Activated naive CD4-positive, alpha-beta T cell treated with anti-CD3 and anti-CD28 coated beads, Interleukin-2, amount 10 ng/mL, durations not matched to agents 7 days and 5 days (primary cell): ENCODE measurements at regions not wholly inside any gene's neighbourhood (a gene's known extent, or its start where the extent isn't known, plus 50 kb on each side); places are given as distances from the start of the nearest gene placed in this dataset.
A peak's percentile ranks its signal among the peaks of the same experiment; 100 is the strongest.

Source experiments
- CTCF ChIA-PET: fragments of 350-600 bp; sonication (Branson Sonifier 250); formaldehyde crosslinking; loops from one replicate; lab custom pipeline; 2021; ENCODE audit warnings: antibody characterized with exemption; lab: Charles Lee
- DNase-seq: peaks from one replicate; pipeline ENCODE4 v3.0.0-alpha.2; 2020
- H3K27ac Mint-ChIP-seq: one replicate; pipeline ENCODE4 v1.8.0; 2021; ENCODE audit warnings: mild to moderate bottlenecking, moderate library complexity, mixed read lengths
- H3K27me3 Mint-ChIP-seq: one replicate; pipeline ENCODE4 v1.8.0; 2021; ENCODE audit warnings: mild to moderate bottlenecking, mixed read lengths
- H3K36me3 Mint-ChIP-seq: one replicate; pipeline ENCODE4 v1.8.0; 2021; ENCODE audit warnings: mixed read lengths
- H3K4me1 Mint-ChIP-seq: one replicate; pipeline ENCODE4 v1.8.0; 2021; ENCODE audit warnings: mixed read lengths
- H3K4me3 Mint-ChIP-seq: one replicate; pipeline ENCODE4 v1.8.0; 2021; ENCODE audit warnings: mild to moderate bottlenecking, moderate library complexity, mixed read lengths
- H3K9me3 Mint-ChIP-seq: one replicate; pipeline ENCODE4 v1.8.0; 2021; ENCODE audit warnings: mixed read lengths

- CTCF ChIA-PET = no interaction called here
- Mint-ChIP-seq H3K4me3 (no peak overlapping the region), H3K36me3 (peaks cover 8% of the 10 kb centered on the region), H3K4me1 (peaks cover 4% of the 10 kb centered on the region), H3K27me3 (peaks cover 9% of the 10 kb centered on the region), H3K9me3 (peaks cover 11% of the 10 kb centered on the region), H3K27ac (no peak overlapping the region)
- DNase-seq = no peak
These were observed 370.8 kb downstream of the SEC14L1 start for GRCh38 chr17:77511514-77512061.

GRCh38 chr17:77512062-77512946, 371.5 kb downstream of the SEC14L1 start:
- H3K4me3 Mint-ChIP-seq = no peak overlapping the region
- H3K36me3 Mint-ChIP-seq = peaks cover 8% of the 10 kb centered on the region
- no peak overlapping the region for H3K27ac Mint-ChIP-seq
- H3K9me3 Mint-ChIP-seq = peaks cover 11% of the 10 kb centered on the region
- peak; percentile 9 for DNase-seq
- CTCF ChIA-PET = interaction anchor here (1.0 to 1.2 kb wide), 2 partner anchors 18 to 82 kb away, joined by 3 to 5 read pairs; no protein-coding TSS in a partner anchor
- peaks cover 4% of the 10 kb centered on the region for H3K4me1 Mint-ChIP-seq
- H3K27me3 Mint-ChIP-seq = peaks cover 14% of the 10 kb centered on the region

GRCh38 chr17:77513045-77513444, 372.3 kb downstream of the SEC14L1 start:
- no peak overlapping the region for H3K4me3 Mint-ChIP-seq
- H3K27ac Mint-ChIP-seq = no peak overlapping the region
- DNase-seq = no peak
- peaks cover 14% of the 10 kb centered on the region for H3K27me3 Mint-ChIP-seq
- H3K9me3 Mint-ChIP-seq = peaks cover 11% of the 10 kb centered on the region
- H3K36me3 Mint-ChIP-seq = peaks cover 8% of the 10 kb centered on the region
- CTCF ChIA-PET = interaction anchor here (1.0 to 1.2 kb wide), 2 partner anchors 19 to 83 kb away, joined by 3 to 5 read pairs; no protein-coding TSS in a partner anchor
- peaks cover 4% of the 10 kb centered on the region for H3K4me1 Mint-ChIP-seq

GRCh38 chr17:77515227-77515626, 374.5 kb downstream of the SEC14L1 start:
- peaks cover 8% of the 10 kb centered on the region for H3K36me3 Mint-ChIP-seq
- H3K9me3 Mint-ChIP-seq = peaks cover 11% of the 10 kb centered on the region
- CTCF ChIA-PET = interaction anchor here (1.5 kb wide), 1 partner anchor 28 kb away, joined by 4 read pairs; no protein-coding TSS in a partner anchor
- no peak overlapping the region for H3K4me3 Mint-ChIP-seq
- H3K27ac Mint-ChIP-seq = no peak overlapping the region
- H3K4me1 Mint-ChIP-seq = peaks cover 4% of the 10 kb centered on the region
- peak; percentile 14 for DNase-seq
- H3K27me3 Mint-ChIP-seq = peaks cover 19% of the 10 kb centered on the region

GRCh38 chr17:77516902-77517301, 376.1 kb downstream of the SEC14L1 start:
- Mint-ChIP-seq H3K9me3 (peaks cover under 1% of the 10 kb centered on the region), H3K27ac (no peak overlapping the region), H3K36me3 (peaks cover 2% of the 10 kb centered on the region), H3K4me1 (peaks cover 1% of the 10 kb centered on the region), H3K27me3 (peaks cover 30% of the 10 kb centered on the region), H3K4me3 (no peak overlapping the region)
- CTCF ChIA-PET = interaction anchor here (1.5 kb wide), 1 partner anchor 26 kb away, joined by 4 read pairs; no protein-coding TSS in a partner anchor
- DNase-seq = peak; percentile 19

GRCh38 chr17:77521076-77521475, 380.3 kb downstream of the SEC14L1 start:
- H3K36me3 Mint-ChIP-seq = no peaks in the 10 kb centered on the region
- peaks cover 46% of the 10 kb centered on the region for H3K27me3 Mint-ChIP-seq
- no peak overlapping the region for H3K27ac Mint-ChIP-seq
- no peaks in the 10 kb centered on the region for H3K4me1 Mint-ChIP-seq
- no peaks in the 10 kb centered on the region for H3K9me3 Mint-ChIP-seq
- H3K4me3 Mint-ChIP-seq = no peak overlapping the region
- CTCF ChIA-PET = no interaction called here
- peak; percentile 1 for DNase-seq

GRCh38 chr17:77523540-77523939, 382.8 kb downstream of the SEC14L1 start:
- Mint-ChIP-seq H3K36me3 (no peaks in the 10 kb centered on the region), H3K9me3 (no peaks in the 10 kb centered on the region), H3K27ac (no peak overlapping the region), H3K4me1 (peaks cover 5% of the 10 kb centered on the region), H3K4me3 (no peak overlapping the region), H3K27me3 (peaks cover 61% of the 10 kb centered on the region)
- CTCF ChIA-PET = interaction anchor here (0.8 kb wide), 1 partner anchor 19 kb away, joined by 3 read pairs; no protein-coding TSS in a partner anchor
- peak; percentile 15 for DNase-seq

GRCh38 chr17:77526259-77526711, 385.5 kb downstream of the SEC14L1 start:
- H3K4me1 Mint-ChIP-seq = peaks cover 9% of the 10 kb centered on the region
- H3K4me3 Mint-ChIP-seq = no peak overlapping the region
- CTCF ChIA-PET = no interaction called here
- H3K9me3 Mint-ChIP-seq = no peaks in the 10 kb centered on the region
- H3K27ac Mint-ChIP-seq = no peak overlapping the region
- peaks cover 63% of the 10 kb centered on the region for H3K27me3 Mint-ChIP-seq
- DNase-seq = peak; percentile 11
- no peaks in the 10 kb centered on the region for H3K36me3 Mint-ChIP-seq

GRCh38 chr17:77526728-77527350, 386.1 kb downstream of the SEC14L1 start:
- peak; percentile 1 for DNase-seq
- H3K4me3 Mint-ChIP-seq = no peak overlapping the region
- H3K27me3 Mint-ChIP-seq = peaks cover 66% of the 10 kb centered on the region
- CTCF ChIA-PET = no interaction called here
- H3K9me3 Mint-ChIP-seq = no peaks in the 10 kb centered on the region
- no peak overlapping the region for H3K27ac Mint-ChIP-seq
- peaks cover 9% of the 10 kb centered on the region for H3K4me1 Mint-ChIP-seq
- no peaks in the 10 kb centered on the region for H3K36me3 Mint-ChIP-seq

- Mint-ChIP-seq H3K27ac (no peak overlapping the region), H3K4me3 (no peak overlapping the region)
These were observed 386.6 kb downstream of the SEC14L1 start for GRCh38 chr17:77527409-77527808.

GRCh38 chr17:77527836-77528505, 387.2 kb downstream of the SEC14L1 start:
- Mint-ChIP-seq H3K9me3 (no peaks in the 10 kb centered on the region), H3K27ac (no peak overlapping the region), H3K4me1 (peaks cover 9% of the 10 kb centered on the region), H3K27me3 (peaks cover 75% of the 10 kb centered on the region), H3K36me3 (no peaks in the 10 kb centered on the region), H3K4me3 (no peak overlapping the region)
- peak; percentile 19 for DNase-seq
- CTCF ChIA-PET = interaction anchor here (0.8 to 1.4 kb wide), 2 partner anchors 9 to 10 kb away, joined by 3 read pairs; no protein-coding TSS in a partner anchor

More at GRCh38 chr17:77527409-77527808, 386.6 kb downstream of the SEC14L1 start:
- CTCF ChIA-PET = interaction anchor here (1.4 kb wide), 1 partner anchor 9 kb away, joined by 3 read pairs; no protein-coding TSS in a partner anchor
- peak; percentile 8 for DNase-seq
- Mint-ChIP-seq H3K9me3 (no peaks in the 10 kb centered on the region), H3K27me3 (peaks cover 72% of the 10 kb centered on the region), H3K36me3 (no peaks in the 10 kb centered on the region), H3K4me1 (peaks cover 9% of the 10 kb centered on the region)

- H3K27me3 Mint-ChIP-seq = peaks cover 77% of the 10 kb centered on the region
- no peaks in the 10 kb centered on the region for H3K36me3 Mint-ChIP-seq
- CTCF ChIA-PET = interaction anchor here (0.8 to 1.4 kb wide), 2 partner anchors 8 to 11 kb away, joined by 3 read pairs; no protein-coding TSS in a partner anchor
- peak; percentile 50 for DNase-seq
- H3K4me3 Mint-ChIP-seq = peak overlapping the region; percentile 21
- H3K4me1 Mint-ChIP-seq = peaks cover 9% of the 10 kb centered on the region
- no peak overlapping the region for H3K27ac Mint-ChIP-seq
- no peaks in the 10 kb centered on the region for H3K9me3 Mint-ChIP-seq
These were observed 388.0 kb downstream of the SEC14L1 start for GRCh38 chr17:77528516-77529327.

GRCh38 chr17:77529328-77529650, 388.5 kb downstream of the SEC14L1 start:
- DNase-seq = no peak
- CTCF ChIA-PET = no interaction called here
- Mint-ChIP-seq H3K27me3 (peaks cover 75% of the 10 kb centered on the region), H3K4me3 (no peak overlapping the region), H3K27ac (no peak overlapping the region), H3K4me1 (peaks cover 9% of the 10 kb centered on the region), H3K36me3 (peaks cover 1% of the 10 kb centered on the region), H3K9me3 (peaks cover 4% of the 10 kb centered on the region)
